SK-N-SH (cell line): ENCODE measurements at regions not wholly inside any gene's neighbourhood (a gene's known extent, or its start where the extent isn't known, plus 50 kb on each side); places are given as distances from the start of the nearest gene placed in this dataset.

Experiments
- CTCF ChIA-PET: fragments of 300-600, 350-600 bp; formaldehyde crosslinking; extraction: SDS; loops from one replicate; lab custom pipeline; 2021; lab: Yijun Ruan, JAX
- POLR2A ChIA-PET: fragments of 350-600 bp; sonication (Branson Sonifier 250); formaldehyde crosslinking; extraction: SDS; loops from one replicate; lab custom pipeline; 2020; ENCODE audit warnings: antibody characterized with exemption, inconsistent platforms; lab: Yijun Ruan, JAX
- DNase-seq: peaks from one replicate; pipeline ENCODE4 v3.0.0; 2012
- H2AFZ ChIP-seq: fragments of 200-600 bp; sonication (generic); 2 replicates; pipeline ENCODE4 v1.8.1; 2016; ENCODE audit warnings: antibody characterized with exemption, mild to moderate bottlenecking, low read depth
- H3F3A ChIP-seq: fragments of 200-600 bp; sonication (generic); replicated peaks from 2 replicates; pipeline ENCODE3; 2016; ENCODE audit warnings: antibody characterized with exemption, mild to moderate bottlenecking; ENCODE audit not compliant: insufficient read depth
- H3K27ac ChIP-seq, 2 experiments: fragments of 200-500 bp in 1 of 2; fragments of 200-600 bp in 1 of 2; sonication (Bioruptor generic) in 1 of 2; sonication (generic), shearing (Covaris generic) in 1 of 2; 2 replicates each; pipeline versions ENCODE4 v1.5.1 to v1.6.1; 2014 to 2016; ENCODE audit warnings: low read depth in 2 of 2, inconsistent platforms in 1 of 2, low read length in 1 of 2, mild to moderate bottlenecking in 1 of 2, mixed read lengths in 1 of 2
- H3K27me3 ChIP-seq: fragments of 200-600 bp; sonication (generic), shearing (Covaris generic); 2 replicates; pipeline ENCODE4 v1.6.1; 2016; ENCODE audit warnings: mixed run types; ENCODE audit not compliant: insufficient read depth
- H3K36me3 ChIP-seq, 2 experiments: fragments of 200-500 bp in 1 of 2; fragments of 200-600 bp in 1 of 2; sonication (Bioruptor generic) in 1 of 2; sonication (generic) in 1 of 2; replicated peaks in 1 of 2; 2 replicates each; pipeline versions ENCODE3 to v1.5.1; 2014 to 2016; ENCODE audit warnings: low read length in 1 of 2, mild to moderate bottlenecking in 1 of 2; ENCODE audit not compliant: insufficient read depth in 2 of 2, control insufficient read depth in 1 of 2
- H3K4me1 ChIP-seq, 2 experiments: fragments of 200-500 bp in 1 of 2; fragments of 200-600 bp in 1 of 2; sonication (Bioruptor generic) in 1 of 2; sonication (generic), shearing (Covaris generic) in 1 of 2; 2 replicates each; pipeline versions ENCODE4 v1.5.1 to v1.6.1; 2014 to 2016; ENCODE audit warnings: low read depth in 1 of 2, low read length in 1 of 2, mixed run types in 1 of 2; ENCODE audit not compliant: insufficient read depth in 2 of 2, control insufficient read depth in 1 of 2
- H3K4me2 ChIP-seq: fragments of 200-600 bp; sonication (generic), shearing (Covaris generic); 2 replicates; pipeline ENCODE4 v1.6.1; 2017; ENCODE audit warnings: mixed run types
- H3K4me3 ChIP-seq, 2 experiments: fragments of 200-500 bp in 1 of 2; fragments of 200-600 bp in 1 of 2; sonication (Bioruptor generic) in 1 of 2; sonication (generic), shearing (Covaris generic) in 1 of 2; 2 replicates each; pipeline versions ENCODE4 v1.5.1 to v1.8.1; 2014 to 2016; ENCODE audit warnings: low read depth in 2 of 2, inconsistent platforms in 1 of 2, low read length in 1 of 2, mild to moderate bottlenecking in 1 of 2, mixed read lengths in 1 of 2, moderate library complexity in 1 of 2
- H3K79me2 ChIP-seq: fragments of 200-600 bp; sonication (generic); 2 replicates; pipeline ENCODE4 v1.8.1; 2017; ENCODE audit warnings: mild to moderate bottlenecking; ENCODE audit not compliant: insufficient read depth
- H3K9ac ChIP-seq: fragments of 200-600 bp; sonication (generic); 2 replicates; pipeline ENCODE4 v1.6.1; 2017; ENCODE audit warnings: mixed run types
- H3K9me2 ChIP-seq: fragments of 200-600 bp; sonication (generic); 2 replicates; pipeline ENCODE4 v1.6.1; 2017; ENCODE audit warnings: mixed run types
- H3K9me3 ChIP-seq: fragments of 200-600 bp; sonication (generic); 2 replicates; pipeline ENCODE4 v1.6.1; 2017; ENCODE audit warnings: mixed run types, mild to moderate bottlenecking, moderate library complexity
- H4K20me1 ChIP-seq: fragments of 200-600 bp; sonication (generic); 2 replicates; pipeline ENCODE4 v1.6.1; 2017; ENCODE audit warnings: mild to moderate bottlenecking, mixed run types; ENCODE audit not compliant: insufficient read depth
- EP300 ChIP-seq, 2 experiments: IDR thresholded peaks; 2 replicates each; pipeline versions ENCODE4 v1.4.0 to v1.6.1; 2012; ENCODE audit warnings: borderline replicate concordance in 1 of 2, low read depth in 1 of 2, low read length in 1 of 2
- EZH2phosphoT487 ChIP-seq: fragments of 200-600 bp; sonication (generic); IDR thresholded peaks from 2 replicates; pipeline ENCODE4 v1.6.1; 2017; ENCODE audit warnings: low read depth, mixed run types, mild to moderate bottlenecking, antibody characterized with exemption, moderate library complexity, borderline replicate concordance
- FOSL2 ChIP-seq: IDR thresholded peaks from 2 replicates; pipeline ENCODE4 v1.4.0; 2012; ENCODE audit warnings: low read depth, mild to moderate bottlenecking, moderate library complexity, borderline replicate concordance
- FOXJ3 ChIP-seq: sonication (generic); formaldehyde crosslinking; IDR thresholded peaks from 2 replicates; pipeline ENCODE4 v1.5.1; 2020; ENCODE audit warnings: mild to moderate bottlenecking, missing genetic modification reagents
- FOXM1 ChIP-seq: IDR thresholded peaks from 2 replicates; pipeline ENCODE4 v1.4.0; 2012; ENCODE audit warnings: low read depth, mild to moderate bottlenecking
- GABPA ChIP-seq: IDR thresholded peaks from 2 replicates; pipeline ENCODE4 v1.4.0; 2012; ENCODE audit warnings: low read depth, mild to moderate bottlenecking
- GATA2 ChIP-seq: sonication (generic); formaldehyde crosslinking; IDR thresholded peaks from 2 replicates; pipeline ENCODE4 v1.5.0; 2020; ENCODE audit warnings: mild to moderate bottlenecking, missing genetic modification reagents
- MEF2A ChIP-seq: IDR thresholded peaks from 2 replicates; pipeline ENCODE4 v1.4.0; 2012; ENCODE audit warnings: low read depth, borderline replicate concordance
- NFIC ChIP-seq: IDR thresholded peaks from 2 replicates; pipeline ENCODE4 v1.4.0; 2012; ENCODE audit warnings: borderline replicate concordance
- NRF1 ChIP-seq: IDR thresholded peaks from 2 replicates; pipeline ENCODE4 v1.6.1; 2012; ENCODE audit warnings: low read depth, mild to moderate bottlenecking, low read length
- POLR2AphosphoS5 ChIP-seq: IDR thresholded peaks from 2 replicates; pipeline ENCODE4 v1.6.1; 2012; ENCODE audit warnings: low read depth, low read length
- RCOR1 ChIP-seq: fragments of 150-350 bp; IDR thresholded peaks from 2 replicates; pipeline ENCODE4 v1.6.1; 2017; ENCODE audit warnings: antibody characterized with exemption, low read length
- RXRA ChIP-seq: IDR thresholded peaks from 2 replicates; pipeline ENCODE4 v1.4.0; 2012; ENCODE audit warnings: low read depth, mild to moderate bottlenecking, borderline replicate concordance
- SIN3A ChIP-seq: IDR thresholded peaks from 2 replicates; pipeline ENCODE4 v1.6.1; 2012; ENCODE audit warnings: low read depth, mild to moderate bottlenecking, low read length, moderate library complexity, borderline replicate concordance
- SMC3 ChIP-seq: IDR thresholded peaks from 2 replicates; pipeline ENCODE4 v1.6.1; 2012; ENCODE audit warnings: low read depth, low read length, improper control_type of control experiment
- TCF12 ChIP-seq: IDR thresholded peaks from 2 replicates; pipeline ENCODE4 v1.4.0; 2012
- YY1 ChIP-seq: IDR thresholded peaks from 2 replicates; pipeline ENCODE4 v1.4.0; 2012; ENCODE audit warnings: low read depth, mild to moderate bottlenecking
- WGBS: methylation state at CpG from one replicate; pipeline ENCODE4 v1.1.6; 2017; ENCODE audit warnings: low lambda C conversion rate; 5-methylcytosine and 5-hydroxymethylcytosine counted together
- TF ChIP-seq, protein P1 (sequence below): fragments of 200-600 bp; sonication (generic); IDR thresholded peaks from 2 replicates; pipeline ENCODE4 v1.6.1; 2017; ENCODE audit warnings: antibody characterized with exemption, mild to moderate bottlenecking, moderate library complexity
- TF ChIP-seq, protein P2 (sequence below): fragments of 150-350 bp; IDR thresholded peaks from 2 replicates; pipeline ENCODE4 v1.6.1; 2016; ENCODE audit warnings: mild to moderate bottlenecking, low read depth, low read length
- TF ChIP-seq, protein P3 (sequence below): IDR thresholded peaks from 2 replicates; pipeline ENCODE4 v1.4.0; 2012; ENCODE audit warnings: low read depth

DNA sequence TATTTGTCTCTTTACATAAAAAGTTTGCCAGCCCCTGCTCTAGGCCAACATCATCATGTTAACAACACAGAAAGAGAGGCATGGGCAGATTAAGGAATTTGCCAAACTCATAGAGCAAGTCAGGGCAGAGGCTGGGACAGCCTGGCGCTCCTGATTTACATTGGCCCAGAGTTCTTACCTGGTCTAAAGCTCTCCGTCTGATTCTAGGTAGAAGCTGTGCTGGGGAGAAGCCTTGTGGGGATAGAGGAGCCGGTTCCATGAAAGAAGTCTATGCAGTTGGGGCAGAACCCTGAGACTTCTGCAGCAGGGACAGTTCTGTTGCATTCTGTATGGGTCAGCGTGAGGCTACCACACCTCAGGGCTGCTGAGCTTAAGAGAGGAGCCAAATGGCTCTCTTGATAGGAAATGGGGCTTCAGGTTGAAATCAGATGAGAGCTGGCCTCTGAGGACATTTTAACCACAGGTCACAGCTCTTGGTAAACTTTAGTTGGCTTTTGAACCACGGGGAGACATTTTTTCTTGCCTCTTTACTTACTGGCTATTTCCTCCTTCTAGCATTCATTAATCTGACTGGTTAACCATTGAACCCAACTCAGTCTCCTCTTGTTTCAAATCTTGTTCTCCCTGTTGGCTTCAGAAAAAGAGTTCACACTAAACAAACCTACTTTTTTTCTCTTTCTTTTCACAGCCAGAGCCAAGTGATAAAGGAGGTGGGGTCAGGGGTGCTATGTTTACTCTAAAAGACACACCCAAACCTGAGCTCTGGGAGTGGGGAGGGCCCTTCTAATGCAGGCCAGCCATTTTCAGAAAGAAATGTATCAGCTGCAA is 250.7 kb downstream of the OPA1 start:
- CTCF ChIA-PET = interaction anchor here (0.6 to 1.1 kb wide), 2 partner anchors 9 to 41 kb away, joined by 3 to 4 read pairs; no protein-coding TSS in a partner anchor
- Histone ChIP-seq H3F3A (no peaks in the 10 kb centered on the region), H3K9ac (no peak overlapping the region), H3K4me1 (no peaks in the 10 kb centered on the region), H3K36me3 (no peaks in the 10 kb centered on the region), H3K79me2 (no peaks in the 10 kb centered on the region), H3K4me3 (no peak overlapping the region), H3K9me3 (no peaks in the 10 kb centered on the region), H3K4me2 (no peak overlapping the region), H2AFZ (no peak overlapping the region), H4K20me1 (no peaks in the 10 kb centered on the region), H3K27me3 (peaks cover 8% of the 10 kb centered on the region; the same call in 1 of the 2 replicates), H3K27ac (no peak overlapping the region), H3K9me2 (no peaks in the 10 kb centered on the region)
- POLR2A ChIA-PET = no interaction called here
- 48% methylated on average over 4 of the region's 5 CpGs for WGBS
- DNase-seq = no peak
- TF ChIP-seq TCF12 (no peak), YY1 (no peak), MEF2A (no peak), SIN3A (no peak), EZH2phosphoT487 (no peak), SMC3 (no peak), POLR2AphosphoS5 (no peak), EP300 (IDR thresholded peaks at IDR 0.05; ENCODE audit: borderline replicate concordance in 1 of 2, low read depth in 1 of 2, low read length in 1 of 2) (no peak), NRF1 (no peak)

DNA sequence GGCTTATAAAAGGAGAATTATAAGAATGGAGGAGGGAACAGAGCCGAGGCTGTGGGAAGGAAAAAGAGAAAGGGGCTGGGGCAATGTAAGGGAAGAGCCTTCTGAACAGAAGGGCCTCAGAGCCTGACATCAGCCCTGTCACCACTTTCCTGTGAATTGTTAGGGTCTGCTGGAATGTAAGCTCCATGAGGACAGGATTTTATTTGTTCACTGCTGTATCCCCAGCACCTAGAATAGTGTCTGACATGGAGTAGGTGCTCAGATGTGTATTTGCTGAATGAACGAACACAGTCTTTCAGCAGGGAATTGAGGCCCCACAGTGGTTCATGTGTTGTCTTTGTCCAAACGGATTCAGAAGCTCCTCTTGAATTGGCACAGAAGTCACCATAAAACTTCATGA is 251.5 kb downstream of the OPA1 start:
- DNase-seq = no peak
- no peaks in the 10 kb centered on the region for H3K4me1 ChIP-seq
- no peaks in the 10 kb centered on the region for H3K79me2 ChIP-seq
- H3K36me3 ChIP-seq = no peaks in the 10 kb centered on the region
- no peaks in the 10 kb centered on the region for H4K20me1 ChIP-seq
- no peak overlapping the region for H3K4me3 ChIP-seq
- no peak overlapping the region for H3K27ac ChIP-seq
- ChIA-PET POLR2A (no interaction called here), CTCF (no interaction called here)
- no peak overlapping the region for H2AFZ ChIP-seq
- H3F3A ChIP-seq = no peaks in the 10 kb centered on the region
- no peak overlapping the region for H3K4me2 ChIP-seq
- no peaks in the 10 kb centered on the region for H3K9me2 ChIP-seq
- peaks cover 8% of the 10 kb centered on the region; the same call in 1 of the 2 replicates for H3K27me3 ChIP-seq
- no peak for TF ChIP-seq FOSL2
- no peak for TF ChIP-seq RCOR1
- no peak for TF ChIP-seq SIN3A
- TF ChIP-seq RXRA = no peak
- no peak for TF ChIP-seq SMC3
- TF ChIP-seq GATA2 (CRISPR knock-in tag) = no peak
- no peak for TF ChIP-seq NFIC
- no peak for TF ChIP-seq TCF12
- no peak for TF ChIP-seq EP300 (IDR thresholded peaks at IDR 0.05; ENCODE audit: borderline replicate concordance in 1 of 2, low read depth in 1 of 2, low read length in 1 of 2)
- TF ChIP-seq, protein P1, sequence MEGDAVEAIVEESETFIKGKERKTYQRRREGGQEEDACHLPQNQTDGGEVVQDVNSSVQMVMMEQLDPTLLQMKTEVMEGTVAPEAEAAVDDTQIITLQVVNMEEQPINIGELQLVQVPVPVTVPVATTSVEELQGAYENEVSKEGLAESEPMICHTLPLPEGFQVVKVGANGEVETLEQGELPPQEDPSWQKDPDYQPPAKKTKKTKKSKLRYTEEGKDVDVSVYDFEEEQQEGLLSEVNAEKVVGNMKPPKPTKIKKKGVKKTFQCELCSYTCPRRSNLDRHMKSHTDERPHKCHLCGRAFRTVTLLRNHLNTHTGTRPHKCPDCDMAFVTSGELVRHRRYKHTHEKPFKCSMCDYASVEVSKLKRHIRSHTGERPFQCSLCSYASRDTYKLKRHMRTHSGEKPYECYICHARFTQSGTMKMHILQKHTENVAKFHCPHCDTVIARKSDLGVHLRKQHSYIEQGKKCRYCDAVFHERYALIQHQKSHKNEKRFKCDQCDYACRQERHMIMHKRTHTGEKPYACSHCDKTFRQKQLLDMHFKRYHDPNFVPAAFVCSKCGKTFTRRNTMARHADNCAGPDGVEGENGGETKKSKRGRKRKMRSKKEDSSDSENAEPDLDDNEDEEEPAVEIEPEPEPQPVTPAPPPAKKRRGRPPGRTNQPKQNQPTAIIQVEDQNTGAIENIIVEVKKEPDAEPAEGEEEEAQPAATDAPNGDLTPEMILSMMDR = no peak
- TF ChIP-seq NRF1 = no peak
- TF ChIP-seq GABPA = no peak
- TF ChIP-seq, protein P2, sequence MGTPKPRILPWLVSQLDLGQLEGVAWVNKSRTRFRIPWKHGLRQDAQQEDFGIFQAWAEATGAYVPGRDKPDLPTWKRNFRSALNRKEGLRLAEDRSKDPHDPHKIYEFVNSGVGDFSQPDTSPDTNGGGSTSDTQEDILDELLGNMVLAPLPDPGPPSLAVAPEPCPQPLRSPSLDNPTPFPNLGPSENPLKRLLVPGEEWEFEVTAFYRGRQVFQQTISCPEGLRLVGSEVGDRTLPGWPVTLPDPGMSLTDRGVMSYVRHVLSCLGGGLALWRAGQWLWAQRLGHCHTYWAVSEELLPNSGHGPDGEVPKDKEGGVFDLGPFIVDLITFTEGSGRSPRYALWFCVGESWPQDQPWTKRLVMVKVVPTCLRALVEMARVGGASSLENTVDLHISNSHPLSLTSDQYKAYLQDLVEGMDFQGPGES = no peak
- no peak for TF ChIP-seq FOXJ3 (CRISPR knock-in tag)
- TF ChIP-seq POLR2AphosphoS5 = no peak
- no peak for TF ChIP-seq FOXM1
- TF ChIP-seq MEF2A = no peak
- TF ChIP-seq YY1 = no peak
- TF ChIP-seq, protein P3, sequence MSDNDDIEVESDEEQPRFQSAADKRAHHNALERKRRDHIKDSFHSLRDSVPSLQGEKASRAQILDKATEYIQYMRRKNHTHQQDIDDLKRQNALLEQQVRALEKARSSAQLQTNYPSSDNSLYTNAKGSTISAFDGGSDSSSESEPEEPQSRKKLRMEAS = no peak
- H3K9me3 ChIP-seq = no peaks in the 10 kb centered on the region
- WGBS = 53% methylated on average over 3 of the region's 3 CpGs
- H3K9ac ChIP-seq = no peak overlapping the region
